Lower leg skin (tissue), 4 donors: ENCODE measurements at regions not wholly inside any gene's neighbourhood (a gene's known extent, or its start where the extent isn't known, plus 50 kb on each side); places are given as distances from the start of the nearest gene placed in this dataset.

Experiments
- DNase-seq, 2 donors: peaks; one replicate each; pipeline ENCODE4 v3.0.0-alpha.2; 2019; ENCODE audit warnings: low spot score in 2 of 2
- H3K4me3 ChIP-seq: fragments of 200-600 bp; sonication (generic); 2 replicates; pipeline ENCODE4 v1.5.1; 2017; ENCODE audit warnings: mild to moderate bottlenecking, low read depth; ENCODE audit not compliant: poor library complexity, severe bottlenecking
- CTCF ChIP-seq, 3 donors: fragments of 450-650 bp; IDR thresholded peaks; one replicate each; pipeline ENCODE4 v1.5.1; 2016; ENCODE audit warnings: antibody characterized with exemption in 3 of 3, mild to moderate bottlenecking in 3 of 3, moderate library complexity in 2 of 3
- POLR2A ChIP-seq, 2 donors: fragments of 450-650 bp; IDR thresholded peaks; one replicate each; pipeline ENCODE4 v1.6.1; 2016 to 2017; ENCODE audit warnings: antibody characterized with exemption in 2 of 2, mild to moderate bottlenecking in 1 of 2, moderate library complexity in 1 of 2
- WGBS, 2 donors: methylation state at CpG; one replicate each; pipeline ENCODE4 v1.1.5; 2018; 5-methylcytosine and 5-hydroxymethylcytosine counted together
- intact Hi-C: fragments of 100-400 bp; cut with DNase I; formaldehyde crosslinking; loops from one replicate; pipeline ENCODE4 v1.15.0; 2023; ENCODE audit warnings: low total_unique reads

GRCh38 chr3:73855813-73856212 is 231.1 kb upstream of the PDZRN3 start:
- no peak overlapping the region for H3K4me3 ChIP-seq
- no peak for TF ChIP-seq CTCF (IDR thresholded peaks at IDR 0.05)
- no peak for TF ChIP-seq POLR2A (IDR thresholded peaks at IDR 0.05)
- no peak for DNase-seq
- WGBS, 2 donors: 88 to 100% methylated on average over 1 of the region's 1 CpG
- intact Hi-C loops: no loop called here

GRCh38 chr3:73848173-73848906 is 223.6 kb upstream of the PDZRN3 start:
- intact Hi-C loops: loop anchor here (5.0 kb wide), 1 partner anchor 341 kb away; no protein-coding TSS in a partner anchor
- 16 to 17% methylated on average over 4 of the region's 4 CpGs for WGBS, 2 donors
- no peak for DNase-seq
- H3K4me3 ChIP-seq: no peak overlapping the region
- TF ChIP-seq CTCF (IDR thresholded peaks at IDR 0.05) (no peak), POLR2A (IDR thresholded peaks at IDR 0.05) (no peak)

GRCh38 chr3:73846951-73847350 is 222.2 kb upstream of the PDZRN3 start:
- no peak for DNase-seq
- intact Hi-C loops: loop anchor here (5.0 kb wide), 1 partner anchor 340 kb away; no protein-coding TSS in a partner anchor
- WGBS, 2 donors: 88 to 91% methylated on average over 3 of the region's 3 CpGs
- TF ChIP-seq CTCF (IDR thresholded peaks at IDR 0.05) (no peak), POLR2A (IDR thresholded peaks at IDR 0.05) (no peak)
- H3K4me3 ChIP-seq: no peak overlapping the region

GRCh38 chr3:73839032-73839431 is 214.3 kb upstream of the PDZRN3 start:
- no peak for DNase-seq
- 95% methylated on average over 3 of the region's 3 CpGs for WGBS, 2 donors

GRCh38 chr3:73835945-73836344 is 211.2 kb upstream of the PDZRN3 start:
- DNase-seq: no peak
- intact Hi-C loops: no loop called here
- TF ChIP-seq POLR2A (IDR thresholded peaks at IDR 0.05) (no peak), CTCF (IDR thresholded peaks at IDR 0.05) (no peak)
- no peak overlapping the region for H3K4me3 ChIP-seq

More at GRCh38 chr3:73839032-73839431, 214.3 kb upstream of the PDZRN3 start:
- TF ChIP-seq POLR2A (IDR thresholded peaks at IDR 0.05) (no peak), CTCF (IDR thresholded peaks at IDR 0.05) (no peak)
- intact Hi-C loops: no loop called here
- H3K4me3 ChIP-seq: no peak overlapping the region

- TF ChIP-seq CTCF (IDR thresholded peaks at IDR 0.05): no peak
- no peak for TF ChIP-seq POLR2A (IDR thresholded peaks at IDR 0.05)
- 31 to 40% methylated on average over 3 of the region's 3 CpGs for WGBS, 2 donors
- no peak overlapping the region for H3K4me3 ChIP-seq
- DNase-seq: no peak
- intact Hi-C loops: no loop called here
Measured at GRCh38 chr3:73832426-73832825, 207.7 kb upstream of the PDZRN3 start.
